IPS-18c (cell line): ENCODE measurements at regions not wholly inside any gene's neighbourhood (a gene's known extent, or its start where the extent isn't known, plus 50 kb on each side); places are given as distances from the start of the nearest gene placed in this dataset.
"Not testable (repeated sequence)": the region's sequence is repeated elsewhere in the genome, so short reads cannot be mapped to it uniquely, and the experiment has no call there.

Experiments used
- H3K4me3 ChIP-seq: 2 replicates; pipeline ENCODE4 v1.7.0; 2013; ENCODE audit warnings: low read depth, mild to moderate bottlenecking, low read length, moderate library complexity; ENCODE audit not compliant: insufficient read depth
- H3K9me3 ChIP-seq: one replicate; pipeline ENCODE4 v1.6.1; 2013; ENCODE audit warnings: mild to moderate bottlenecking, low read length, moderate library complexity; ENCODE audit not compliant: control insufficient read depth, insufficient read depth

DNA sequence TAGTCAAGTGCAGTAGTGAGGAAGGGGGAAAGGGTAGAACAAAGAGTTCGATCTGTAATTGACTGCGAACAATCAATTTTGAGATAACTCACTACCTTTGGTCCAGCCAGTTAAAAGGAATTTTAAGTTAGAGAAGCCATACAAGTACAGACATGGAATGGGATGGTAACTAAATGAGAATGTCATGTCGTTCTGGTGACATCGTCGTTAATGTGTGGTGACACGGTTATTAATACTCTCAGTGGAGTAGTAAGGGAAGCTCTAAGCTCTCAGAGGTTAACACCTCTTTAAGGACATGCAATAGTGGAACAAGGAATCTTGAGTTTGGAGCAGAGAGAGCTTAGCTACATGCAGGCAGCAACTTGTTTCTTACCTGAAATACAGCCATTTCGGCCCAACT lies 154.9 kb upstream of the KLF12 start:
- no peaks in the 10 kb centered on the region for H3K9me3 ChIP-seq
- H3K4me3 ChIP-seq: no peak overlapping the region

DNA sequence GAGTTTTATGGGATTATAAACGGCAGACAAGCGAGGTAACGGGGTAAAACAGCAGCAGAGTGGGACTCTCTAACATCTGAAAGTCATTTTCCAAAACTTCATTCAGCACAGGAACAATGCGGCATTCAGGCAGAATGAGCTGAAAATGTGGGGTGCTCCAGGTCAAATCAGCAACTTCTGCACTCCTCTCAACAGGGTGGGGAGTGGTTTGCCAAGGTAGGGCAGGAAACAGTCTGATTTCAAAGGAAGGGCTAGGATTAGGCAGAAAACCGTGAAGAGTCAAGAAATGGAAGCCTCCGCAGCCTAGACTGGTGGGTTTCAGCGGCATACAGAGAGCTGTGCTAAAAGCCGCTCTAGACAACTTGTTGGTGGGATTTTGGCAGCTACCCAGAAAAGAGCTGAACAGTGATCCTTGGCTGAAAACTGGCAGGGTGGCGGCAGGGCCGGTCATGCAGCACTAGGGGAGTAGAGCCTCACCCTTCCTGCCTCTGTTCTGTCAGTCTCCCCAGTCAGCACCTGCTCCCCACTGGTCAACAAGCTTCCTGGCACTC lies 154.2 kb upstream of the KLF12 start:
- H3K9me3 ChIP-seq: no peaks in the 10 kb centered on the region
- no peak overlapping the region for H3K4me3 ChIP-seq

DNA sequence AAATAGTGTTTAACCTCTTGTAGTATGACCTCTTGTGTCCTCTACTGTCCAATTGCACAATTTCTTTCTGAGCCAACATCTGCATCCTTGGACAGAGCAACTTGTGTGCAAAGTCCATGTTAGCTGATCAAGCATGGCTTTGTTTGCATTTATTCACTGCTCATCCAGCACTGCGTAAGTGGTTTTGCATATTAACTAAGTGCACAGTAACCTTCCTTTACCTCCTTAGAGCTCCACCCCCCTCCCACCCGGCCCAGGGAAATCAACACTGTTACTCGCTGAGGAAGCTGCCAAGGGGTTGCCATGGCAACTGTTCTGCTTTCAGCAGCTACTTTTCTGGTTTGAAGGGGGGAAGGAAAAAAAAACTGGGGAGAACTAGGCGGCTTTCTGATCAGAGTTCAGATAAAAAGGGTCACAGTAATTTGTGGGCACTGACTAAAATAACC lies 153.5 kb upstream of the KLF12 start:
- Histone ChIP-seq H3K4me3 (no peak overlapping the region), H3K9me3 (no peaks in the 10 kb centered on the region)

- no peak overlapping the region for H3K4me3 ChIP-seq
- no peaks in the 10 kb centered on the region for H3K9me3 ChIP-seq
Measured at GRCh38 chr13:74280795-74281490, 146.7 kb upstream of the KLF12 start.

- H3K9me3 ChIP-seq: no peaks in the 10 kb centered on the region
Measured at GRCh38 chr13:74280093-74280794, 146.0 kb upstream of the KLF12 start.

DNA sequence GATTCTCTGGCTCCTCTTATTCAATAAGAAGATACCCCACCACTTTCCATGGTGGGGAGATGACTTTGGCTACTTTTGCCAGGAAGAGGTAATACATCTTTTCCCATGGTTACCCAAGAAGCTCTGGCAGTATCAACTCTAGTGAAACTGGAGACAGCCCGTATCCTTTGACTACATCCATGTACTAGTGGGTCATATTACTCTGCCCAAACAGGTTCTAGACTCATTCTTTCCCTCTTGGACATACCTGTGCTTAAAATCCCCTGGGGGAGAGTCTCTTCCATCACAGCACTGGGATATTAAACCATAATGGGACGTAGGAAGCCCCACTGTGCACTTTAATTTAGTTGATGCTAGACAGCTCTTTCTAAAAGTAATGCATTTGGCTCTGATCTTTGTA lies 144.7 kb upstream of the KLF12 start:
- no peaks in the 10 kb centered on the region for H3K9me3 ChIP-seq
- H3K4me3 ChIP-seq: no peak overlapping the region

More at GRCh38 chr13:74280093-74280794, 146.0 kb upstream of the KLF12 start:
- H3K4me3 ChIP-seq: no peak overlapping the region

DNA sequence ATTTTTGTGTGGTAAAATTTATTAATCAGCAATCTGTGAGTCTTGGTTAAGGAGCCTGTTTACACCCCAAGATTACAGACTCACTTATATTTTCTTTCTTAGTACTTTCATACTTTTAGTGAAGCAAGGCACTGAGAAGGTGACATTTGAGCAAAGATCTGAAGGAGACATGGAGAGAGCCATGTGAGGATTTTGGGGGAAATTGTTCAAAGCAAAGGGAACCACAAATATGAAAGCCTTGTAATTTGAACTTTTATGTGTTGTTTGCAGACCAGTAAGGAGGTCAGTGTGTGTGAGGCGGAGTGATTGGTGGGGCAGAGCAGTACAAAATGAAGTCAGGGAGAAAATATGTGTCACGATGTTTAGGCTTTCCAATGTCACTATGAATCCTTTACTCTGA lies 140.7 kb upstream of the KLF12 start:
- Histone ChIP-seq H3K9me3 (no peaks in the 10 kb centered on the region), H3K4me3 (no peak overlapping the region)

DNA sequence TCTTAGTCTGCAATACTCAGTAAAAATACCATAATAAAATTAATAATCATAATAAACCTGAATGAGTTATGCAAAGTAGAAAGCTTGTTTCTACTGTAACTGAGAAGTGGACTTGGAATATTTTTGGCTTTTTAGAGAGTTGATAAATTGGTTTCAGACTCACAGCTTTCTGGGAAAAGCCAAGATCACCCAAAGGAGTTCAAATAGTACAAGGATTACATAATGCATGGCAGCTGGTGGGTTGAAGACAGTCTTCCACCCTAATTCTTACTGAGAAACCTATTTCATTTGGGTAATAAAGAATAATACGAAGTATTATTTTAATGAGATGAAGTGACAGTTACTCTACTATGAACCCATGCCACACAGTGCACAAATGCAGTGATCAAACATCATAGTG lies 139.4 kb upstream of the KLF12 start:
- Histone ChIP-seq H3K4me3 (no peak overlapping the region), H3K9me3 (no peaks in the 10 kb centered on the region)

- Histone ChIP-seq H3K9me3 (no peaks in the 10 kb centered on the region), H3K4me3 (no peak overlapping the region)
Measured at GRCh38 chr13:74272826-74273225, 138.6 kb upstream of the KLF12 start.

DNA sequence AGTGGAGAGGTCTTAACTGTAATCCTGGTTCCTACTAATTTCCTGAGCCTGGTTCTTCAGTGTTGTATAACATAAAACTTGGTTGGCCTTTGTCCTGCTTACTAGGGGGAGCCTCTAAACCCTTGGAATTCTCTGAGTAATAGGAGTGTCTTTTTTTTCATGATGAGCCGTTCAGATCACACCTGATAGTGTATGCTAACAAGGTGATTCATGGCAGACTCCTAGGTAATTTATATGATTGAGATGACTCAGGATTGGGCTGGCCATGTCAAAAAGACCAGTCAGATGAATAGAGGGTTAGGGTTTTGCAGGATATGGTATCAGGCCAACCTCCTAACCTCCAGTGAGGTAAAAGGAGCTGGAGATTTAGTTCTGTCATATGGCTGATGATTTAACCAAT lies 135.8 kb upstream of the KLF12 start:
- H3K9me3 ChIP-seq: no peaks in the 10 kb centered on the region
- H3K4me3 ChIP-seq: no peak overlapping the region

DNA sequence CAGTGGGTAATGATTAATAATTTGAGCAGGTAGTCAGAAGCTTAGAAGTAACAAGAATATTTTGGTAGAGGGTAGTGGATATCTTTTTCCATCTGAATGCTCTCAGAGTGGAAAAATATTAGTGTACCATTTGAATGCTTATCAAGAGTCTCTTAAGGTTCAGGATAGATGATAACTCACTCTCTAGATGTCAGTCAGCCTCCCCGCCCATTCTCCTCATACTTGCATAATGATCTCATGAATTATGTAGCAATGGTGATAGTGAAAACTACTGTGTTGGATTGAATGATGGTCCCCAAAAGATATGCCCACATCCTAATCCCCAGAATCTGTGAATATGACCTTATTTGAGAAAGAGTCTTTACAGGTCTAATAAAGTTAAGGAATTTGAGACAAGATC lies 132.7 kb upstream of the KLF12 start:
- no peaks in the 10 kb centered on the region for H3K9me3 ChIP-seq
- no peak overlapping the region for H3K4me3 ChIP-seq

DNA sequence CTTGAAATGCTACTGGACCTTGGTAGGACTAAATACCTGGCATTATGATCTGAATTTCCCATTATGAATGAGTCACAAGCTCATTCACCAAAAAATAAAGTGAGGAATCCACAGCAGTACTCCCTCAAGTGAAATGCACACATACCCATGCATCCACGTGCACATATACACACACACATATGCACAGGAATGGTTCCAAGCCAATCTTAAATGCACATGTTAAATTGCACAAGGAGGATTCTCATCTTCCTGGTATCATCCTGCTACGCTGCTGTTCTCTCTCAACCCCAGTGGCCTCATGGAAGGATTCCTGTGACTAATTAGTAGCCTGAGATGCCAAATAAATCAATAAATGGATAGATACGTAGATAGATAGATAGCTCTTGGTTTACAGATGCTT lies 132.1 kb upstream of the KLF12 start:
- H3K9me3 ChIP-seq: no peaks in the 10 kb centered on the region
- no peak overlapping the region for H3K4me3 ChIP-seq

- no peaks in the 10 kb centered on the region for H3K9me3 ChIP-seq
- no peak overlapping the region for H3K4me3 ChIP-seq
Measured at GRCh38 chr13:74264333-74264732, 130.1 kb upstream of the KLF12 start.

GRCh38 chr13:74260420-74260819 lies 126.2 kb upstream of the KLF12 start:
- H3K4me3 ChIP-seq, H3K9me3 ChIP-seq: not testable (repeated sequence)

DNA sequence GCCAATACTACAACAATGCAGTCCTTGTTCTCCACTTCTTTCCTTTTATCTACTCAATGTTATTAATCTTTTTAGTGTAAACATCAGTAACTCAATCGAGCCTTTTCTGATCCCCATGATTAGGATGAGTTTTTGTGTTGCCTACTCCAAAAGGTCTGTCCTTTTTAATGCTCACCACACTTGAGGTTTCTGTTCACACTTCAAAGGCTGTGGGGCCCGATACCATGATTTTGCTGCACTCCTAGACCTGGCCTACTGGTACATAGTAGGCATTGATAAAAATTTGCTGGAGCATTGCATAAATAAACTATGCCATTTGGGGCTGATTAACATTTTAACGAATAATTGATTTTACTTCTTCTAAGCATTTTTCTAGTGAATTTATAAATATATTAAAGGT lies 125.4 kb upstream of the KLF12 start:
- Histone ChIP-seq H3K4me3 (no peak overlapping the region), H3K9me3 (no peaks in the 10 kb centered on the region)

DNA sequence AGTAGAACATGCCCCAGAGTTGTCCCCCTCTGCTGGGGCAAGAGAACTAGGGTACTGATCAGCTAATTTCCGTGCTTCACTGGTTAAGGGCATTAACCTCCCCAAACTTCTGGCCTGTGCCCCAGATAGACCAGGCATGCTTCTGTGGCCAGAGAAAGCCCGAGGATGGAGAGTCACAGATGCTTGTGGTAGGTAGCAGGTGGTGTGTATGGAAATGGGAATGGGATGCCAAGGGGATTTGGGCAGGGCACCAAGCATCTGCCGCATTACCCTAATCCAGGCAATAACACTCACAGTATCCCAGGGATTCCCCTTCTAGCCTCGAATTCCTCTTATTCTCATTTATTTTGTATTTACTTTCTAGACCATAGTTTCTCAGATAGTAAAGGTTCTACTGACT lies 124.8 kb upstream of the KLF12 start:
- H3K9me3 ChIP-seq: no peaks in the 10 kb centered on the region

GRCh38 chr13:74256969-74257368 lies 122.8 kb upstream of the KLF12 start:
- Histone ChIP-seq H3K4me3 (no peak overlapping the region), H3K9me3 (no peaks in the 10 kb centered on the region)

More for the DNA sequence above, 124.8 kb upstream of the KLF12 start:
- no peak overlapping the region for H3K4me3 ChIP-seq

DNA sequence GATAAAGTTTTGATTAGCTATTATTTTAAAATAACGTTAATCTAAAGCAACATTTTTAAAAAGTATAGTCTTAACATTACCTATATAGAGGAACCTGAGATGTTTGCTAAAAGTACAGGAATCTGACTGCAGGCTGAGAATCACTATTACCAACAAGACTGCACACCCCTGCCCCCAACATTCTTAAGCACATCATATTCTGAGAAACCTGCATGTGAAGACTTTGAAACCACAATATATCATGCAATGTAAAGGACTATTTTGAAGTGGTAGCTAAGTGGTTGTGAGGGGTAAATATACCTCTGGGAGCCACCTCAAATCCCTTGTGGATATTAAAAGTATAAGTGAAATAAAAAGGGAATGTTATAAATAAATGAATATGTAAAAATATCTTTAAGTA lies 119.0 kb upstream of the KLF12 start:
- Histone ChIP-seq H3K4me3 (no peak overlapping the region), H3K9me3 (no peaks in the 10 kb centered on the region)
